Upper lobe of left lung (tissue), 6 donors: ENCODE measurements at regions not wholly inside any gene's neighbourhood (a gene's known extent, or its start where the extent isn't known, plus 50 kb on each side); places are given as distances from the start of the nearest gene placed in this dataset.

ENCODE experiments used
- ATAC-seq, 2 donors: fragments of 200-7000 bp; cut with Tn5 transposase; one replicate each; pipeline ENCODE4 v1.9.1; 2022; ENCODE audit warnings: mild to moderate bottlenecking in 2 of 2, moderate library complexity in 2 of 2; ENCODE audit not compliant: low FRiP score in 2 of 2
- DNase-seq, 2 donors: peaks; one replicate each; pipeline ENCODE4 v3.0.0-alpha.2; 2019 to 2020
- H3K27ac ChIP-seq, 4 donors: fragments of 200-600 bp; sonication (generic); one replicate each; pipeline ENCODE4 v1.5.1; 2016 to 2019
- H3K27me3 ChIP-seq, 4 donors: fragments of 200-600 bp; sonication (generic); one replicate each; pipeline ENCODE4 v1.5.1; 2017 to 2019
- H3K36me3 ChIP-seq, 4 donors: fragments of 200-600 bp; sonication (generic); one replicate each; pipeline ENCODE4 v1.5.1; 2016 to 2019
- H3K4me1 ChIP-seq, 4 donors: fragments of 200-600 bp; sonication (generic); one replicate each; pipeline ENCODE4 v1.5.1; 2018 to 2019
- H3K4me3 ChIP-seq, 4 donors: fragments of 200-600 bp; sonication (generic); one replicate each; pipeline ENCODE4 v1.5.1; 2017 to 2019; ENCODE audit warnings: mild to moderate bottlenecking in 2 of 4, moderate library complexity in 1 of 4
- H3K9me3 ChIP-seq, 4 donors: fragments of 200-600 bp; sonication (generic); one replicate each; pipeline ENCODE4 v1.5.1; 2018 to 2019
- CTCF ChIP-seq, 6 experiments: fragments of 450-650 bp in 4 of 6; fragments of 200-600 bp in 2 of 6; sonication (generic) in 2 of 6; IDR thresholded peaks; one replicate each; pipeline ENCODE4 v1.5.1; 2016 to 2019; ENCODE audit warnings: antibody characterized with exemption in 6 of 6
- EP300 ChIP-seq, 4 donors: sonication (generic); formaldehyde crosslinking; IDR thresholded peaks; one replicate each; pipeline ENCODE4 v1.5.1; 2017; ENCODE audit warnings: antibody characterized with exemption in 4 of 4, control low read depth in 2 of 4
- POLR2A ChIP-seq, 4 donors: fragments of 450-650 bp; IDR thresholded peaks; one replicate each; pipeline ENCODE4 v1.5.1; 2016 to 2017; ENCODE audit warnings: antibody characterized with exemption in 4 of 4, mild to moderate bottlenecking in 2 of 4
- POLR2AphosphoS5 ChIP-seq, 2 donors: sonication (generic); formaldehyde crosslinking; IDR thresholded peaks; one replicate each; pipeline ENCODE4 v1.5.1; 2017; ENCODE audit warnings: antibody characterized with exemption in 2 of 2
- WGBS, 2 donors: methylation state at CpG; one replicate each; pipeline ENCODE4 v1.1.5; 2017 to 2018; 5-methylcytosine and 5-hydroxymethylcytosine counted together
- donor health status: DM: no; HTN: no; CAD: no; lungs with moderate emphysema.
- donor health status: DM: no; HTN: yes; CAD: no; lungs with severe emphysema.

- H3K4me3 ChIP-seq, result no peak overlapping the region
- TF ChIP-seq POLR2A (IDR thresholded peaks at IDR 0.05), result no peak
- no peak for TF ChIP-seq CTCF (IDR thresholded peaks at IDR 0.05)
- no peak for TF ChIP-seq EP300 (IDR thresholded peaks at IDR 0.05)
- TF ChIP-seq POLR2AphosphoS5 (IDR thresholded peaks at IDR 0.05), result no peak
- H3K9me3 ChIP-seq, result peaks cover 0 to 4% (median 0%) of the 10 kb centered on the region in 4 donors
- no peaks in the 10 kb centered on the region for H3K27me3 ChIP-seq
- WGBS, 2 donors, result 74 to 75% methylated on average over 1 of the region's 1 CpG
- DNase-seq, result no peak
- ATAC-seq, result no peak
- H3K36me3 ChIP-seq, result no peaks in the 10 kb centered on the region
- H3K27ac ChIP-seq, result no peak overlapping the region
- no peaks in the 10 kb centered on the region for H3K4me1 ChIP-seq
Observed at GRCh38 chr6:8688821-8689220, 253.5 kb upstream of the SLC35B3 start.

GRCh38 chr6:8686077-8686476 lies 250.7 kb upstream of the SLC35B3 start:
- no peaks in the 10 kb centered on the region for H3K4me1 ChIP-seq
- no peaks in the 10 kb centered on the region for H3K36me3 ChIP-seq
- DNase-seq (no peak), ATAC-seq (no peak)
- TF ChIP-seq POLR2AphosphoS5 (IDR thresholded peaks at IDR 0.05) (no peak), EP300 (IDR thresholded peaks at IDR 0.05) (no peak), CTCF (IDR thresholded peaks at IDR 0.05) (no peak)
- WGBS, 2 donors, result 82 to 92% methylated on average over 3 of the region's 3 CpGs
- H3K4me3 ChIP-seq, result no peak overlapping the region
- no peaks in the 10 kb centered on the region for H3K27me3 ChIP-seq
- H3K27ac ChIP-seq, result no peak overlapping the region
- no peaks in the 10 kb centered on the region for H3K9me3 ChIP-seq

GRCh38 chr6:8683204-8683603 lies 247.9 kb upstream of the SLC35B3 start:
- no peak overlapping the region for H3K27ac ChIP-seq
- 82 to 92% methylated on average over 1 of the region's 1 CpG for WGBS, 2 donors
- DNase-seq (no peak), ATAC-seq (no peak)
- H3K27me3 ChIP-seq, result no peaks in the 10 kb centered on the region
- H3K9me3 ChIP-seq, result no peaks in the 10 kb centered on the region
- no peak overlapping the region for H3K4me3 ChIP-seq
- no peaks in the 10 kb centered on the region for H3K4me1 ChIP-seq
- H3K36me3 ChIP-seq, result no peaks in the 10 kb centered on the region
- TF ChIP-seq POLR2AphosphoS5 (IDR thresholded peaks at IDR 0.05) (no peak), EP300 (IDR thresholded peaks at IDR 0.05) (no peak), POLR2A (IDR thresholded peaks at IDR 0.05) (no peak), CTCF (IDR thresholded peaks at IDR 0.05) (no peak)

- no peaks in the 10 kb centered on the region for H3K36me3 ChIP-seq
- H3K27me3 ChIP-seq, result no peaks in the 10 kb centered on the region
- no peak for DNase-seq
- no peaks in the 10 kb centered on the region for H3K4me1 ChIP-seq
- no peak overlapping the region for H3K4me3 ChIP-seq
- no peak overlapping the region for H3K27ac ChIP-seq
- no peaks in the 10 kb centered on the region for H3K9me3 ChIP-seq
- 89 to 92% methylated on average over 2 of the region's 2 CpGs for WGBS, 2 donors
- ATAC-seq, result no peak
- no peak for TF ChIP-seq EP300 (IDR thresholded peaks at IDR 0.05)
- no peak for TF ChIP-seq POLR2A (IDR thresholded peaks at IDR 0.05)
- no peak for TF ChIP-seq CTCF (IDR thresholded peaks at IDR 0.05)
- TF ChIP-seq POLR2AphosphoS5 (IDR thresholded peaks at IDR 0.05), result no peak
Observed at GRCh38 chr6:8679823-8680222, 244.5 kb upstream of the SLC35B3 start.

- TF ChIP-seq POLR2A (IDR thresholded peaks at IDR 0.05), result no peak
- no peak for TF ChIP-seq POLR2AphosphoS5 (IDR thresholded peaks at IDR 0.05)
- no peak for TF ChIP-seq EP300 (IDR thresholded peaks at IDR 0.05)
- TF ChIP-seq CTCF (IDR thresholded peaks at IDR 0.05), result no peak
- no peak for DNase-seq
- ATAC-seq, result no peak
- H3K9me3 ChIP-seq, result no peaks in the 10 kb centered on the region
- no peaks in the 10 kb centered on the region for H3K36me3 ChIP-seq
- no peaks in the 10 kb centered on the region for H3K4me1 ChIP-seq
- 94 to 96% methylated on average over 5 of the region's 5 CpGs for WGBS, 2 donors
- no peaks in the 10 kb centered on the region for H3K27me3 ChIP-seq
- H3K4me3 ChIP-seq, result no peak overlapping the region
- H3K27ac ChIP-seq, result no peak overlapping the region
Observed at GRCh38 chr6:8678466-8678865, 243.1 kb upstream of the SLC35B3 start.
